MCF 10A (cell line): ENCODE measurements at regions not wholly inside any gene's neighbourhood (a gene's known extent, or its start where the extent isn't known, plus 50 kb on each side); places are given as distances from the start of the nearest gene placed in this dataset.

Experiments
- BruUV-seq: library from RNA; stranded (reverse); fragments of 400-500 nt; replicated peaks from 2 replicates; lab custom pipeline; 2021; lab: Mats Ljungman, UMichigan
- CTCF ChIA-PET: fragments of 300-600 bp; sonication (Branson Sonifier 250); formaldehyde crosslinking; extraction: SDS; loops from one replicate; lab custom pipeline; 2021; ENCODE audit warnings: antibody characterized with exemption, inconsistent platforms; lab: Yijun Ruan, JAX
- POLR2A ChIA-PET: fragments of 300-600, 350-650 bp; sonication (Branson Sonifier 250); formaldehyde crosslinking; extraction: SDS; loops from one replicate; lab custom pipeline; 2020; ENCODE audit warnings: antibody characterized with exemption, inconsistent platforms; lab: Yijun Ruan, JAX
- DNase-seq: peaks from one replicate; pipeline ENCODE4 v3.0.0-alpha.2; 2018; ENCODE audit not compliant: unreplicated experiment
- H3K27ac Mint-ChIP-seq: one replicate; pipeline ENCODE4 v1.8.0; 2022; ENCODE audit warnings: mild to moderate bottlenecking, low read depth, mixed read lengths; ENCODE audit not compliant: unreplicated experiment
- H3K27me3 Mint-ChIP-seq: one replicate; pipeline ENCODE4 v1.8.0; 2022; ENCODE audit warnings: mixed read lengths; ENCODE audit not compliant: insufficient read depth, unreplicated experiment
- H3K36me3 Mint-ChIP-seq: one replicate; pipeline ENCODE4 v1.8.0; 2022; ENCODE audit warnings: mild to moderate bottlenecking, moderate library complexity, mixed read lengths; ENCODE audit not compliant: insufficient read depth, unreplicated experiment
- H3K4me1 Mint-ChIP-seq: one replicate; pipeline ENCODE4 v1.8.0; 2022; ENCODE audit warnings: mixed read lengths; ENCODE audit not compliant: insufficient read depth, unreplicated experiment
- H3K4me3 Mint-ChIP-seq: one replicate; pipeline ENCODE4 v1.8.0; 2022; ENCODE audit warnings: mild to moderate bottlenecking, moderate library complexity, mixed read lengths; ENCODE audit not compliant: unreplicated experiment
- H3K9me3 Mint-ChIP-seq: one replicate; pipeline ENCODE4 v1.8.0; 2022; ENCODE audit warnings: mixed read lengths; ENCODE audit not compliant: unreplicated experiment
- CTCF ChIP-seq: fragments of 200-600 bp; IDR thresholded peaks from one replicate; pipeline ENCODE4 v1.8.0; 2022; ENCODE audit warnings: antibody characterized with exemption, mild to moderate bottlenecking; ENCODE audit not compliant: unreplicated experiment
- intact Hi-C: fragments of 100-400 bp; cut with micrococcal nuclease; formaldehyde crosslinking; loops from 2 replicates; pipeline ENCODE4 v1.14.1; 2022

GRCh38 chr18:51654488-51655326, 457.2 kb upstream of the MEX3C start:
- H3K27me3 Mint-ChIP-seq = peaks cover 32% of the 10 kb centered on the region
- no peaks in the 10 kb centered on the region for H3K9me3 Mint-ChIP-seq
- no peak for TF ChIP-seq CTCF
- ChIA-PET POLR2A (no interaction called here), CTCF (no interaction called here)
- no peak overlapping the region for H3K4me3 Mint-ChIP-seq
- H3K4me1 Mint-ChIP-seq = peaks cover 5% of the 10 kb centered on the region
- BruUV-seq = no TSS peak
- no peaks in the 10 kb centered on the region for H3K36me3 Mint-ChIP-seq
- no peak for DNase-seq
- intact Hi-C loops = no loop called here
- H3K27ac Mint-ChIP-seq = peak overlapping the region; percentile 25

- Mint-ChIP-seq H3K4me3 (no peak overlapping the region), H3K36me3 (no peaks in the 10 kb centered on the region), H3K4me1 (peaks cover 5% of the 10 kb centered on the region), H3K27me3 (peaks cover 32% of the 10 kb centered on the region), H3K9me3 (no peaks in the 10 kb centered on the region), H3K27ac (no peak overlapping the region)
- CTCF ChIA-PET = no interaction called here
- intact Hi-C loops = no loop called here
- peak; percentile 12 for DNase-seq
- no peak for TF ChIP-seq CTCF
- no TSS peak for BruUV-seq
- POLR2A ChIA-PET = no interaction called here
Observed at GRCh38 chr18:51655327-51655698, 457.8 kb upstream of the MEX3C start.

- H3K36me3 Mint-ChIP-seq = no peaks in the 10 kb centered on the region
- intact Hi-C loops = no loop called here
- H3K27me3 Mint-ChIP-seq = peaks cover 32% of the 10 kb centered on the region
- no TSS peak for BruUV-seq
- ChIA-PET POLR2A (interaction anchor here (0.6 kb wide), 1 partner anchor 1861 kb away, joined by 3 read pairs; no protein-coding TSS in a partner anchor), CTCF (interaction anchor here (0.6 to 1.1 kb wide), 3 partner anchors 10 to 624 kb away, joined by 3 read pairs; no protein-coding TSS in a partner anchor)
- TF ChIP-seq CTCF = no peak
- no peak overlapping the region for H3K4me3 Mint-ChIP-seq
- no peak overlapping the region for H3K27ac Mint-ChIP-seq
- H3K4me1 Mint-ChIP-seq = peaks cover 5% of the 10 kb centered on the region
- DNase-seq = no peak
- no peaks in the 10 kb centered on the region for H3K9me3 Mint-ChIP-seq
Observed at GRCh38 chr18:51656249-51656648, 458.8 kb upstream of the MEX3C start.

GRCh38 chr18:51658436-51658835, 461.0 kb upstream of the MEX3C start:
- no peak for TF ChIP-seq CTCF
- no peak overlapping the region for H3K27ac Mint-ChIP-seq
- intact Hi-C loops = no loop called here
- peaks cover 32% of the 10 kb centered on the region for H3K27me3 Mint-ChIP-seq
- no peak for DNase-seq
- no TSS peak for BruUV-seq
- H3K36me3 Mint-ChIP-seq = no peaks in the 10 kb centered on the region
- H3K4me1 Mint-ChIP-seq = peaks cover 5% of the 10 kb centered on the region
- no peaks in the 10 kb centered on the region for H3K9me3 Mint-ChIP-seq
- ChIA-PET CTCF (no interaction called here), POLR2A (no interaction called here)
- no peak overlapping the region for H3K4me3 Mint-ChIP-seq
